Right lobe of liver (tissue), 4 donors: ENCODE measurements at regions not wholly inside any gene's neighbourhood (a gene's known extent, or its start where the extent isn't known, plus 50 kb on each side); places are given as distances from the start of the nearest gene placed in this dataset.

Source experiments
- POLR2A ChIP-seq: fragments of 450-650 bp; IDR thresholded peaks from one replicate; pipeline ENCODE4 v1.6.1; 2017; ENCODE audit warnings: antibody characterized with exemption, mild to moderate bottlenecking
- TF ChIP-seq, protein P1 (sequence below), 4 donors: fragments of 200-600 bp in 3 of 4; fragments of 450-650 bp in 1 of 4; IDR thresholded peaks; one replicate each; pipeline versions ENCODE4 v1.5.1 to v1.8.0; 2016 to 2022; ENCODE audit warnings: antibody characterized with exemption in 4 of 4, mild to moderate bottlenecking in 2 of 4
- donor health status: DM: no; HTN: no; CAD: no.
- donor health status: DM: no; HTN: no; CAD: no.
- donor health status: DM: no; HTN: yes; CAD: no.

DNA sequence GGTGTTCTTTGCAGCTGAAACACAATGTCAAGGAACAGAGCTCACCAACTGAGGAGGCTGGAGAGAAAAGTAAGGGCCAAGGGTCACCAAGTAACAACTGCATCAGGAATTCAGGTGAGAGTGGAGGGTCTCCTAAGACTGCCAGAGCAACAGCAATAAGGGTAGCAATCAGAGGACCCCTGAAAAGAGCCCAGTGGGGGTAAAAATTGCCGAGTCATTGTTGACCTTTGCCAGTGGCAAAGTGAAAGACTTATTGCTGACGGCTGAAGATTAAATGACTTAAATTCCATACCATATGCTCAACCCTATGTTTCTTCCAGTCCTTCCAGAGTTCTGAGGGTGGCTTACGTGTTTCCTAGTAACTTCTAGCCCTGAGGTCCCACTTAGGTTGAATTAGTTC is 51.9 kb upstream of the ARHGAP42 start:
- TF ChIP-seq, protein P1, sequence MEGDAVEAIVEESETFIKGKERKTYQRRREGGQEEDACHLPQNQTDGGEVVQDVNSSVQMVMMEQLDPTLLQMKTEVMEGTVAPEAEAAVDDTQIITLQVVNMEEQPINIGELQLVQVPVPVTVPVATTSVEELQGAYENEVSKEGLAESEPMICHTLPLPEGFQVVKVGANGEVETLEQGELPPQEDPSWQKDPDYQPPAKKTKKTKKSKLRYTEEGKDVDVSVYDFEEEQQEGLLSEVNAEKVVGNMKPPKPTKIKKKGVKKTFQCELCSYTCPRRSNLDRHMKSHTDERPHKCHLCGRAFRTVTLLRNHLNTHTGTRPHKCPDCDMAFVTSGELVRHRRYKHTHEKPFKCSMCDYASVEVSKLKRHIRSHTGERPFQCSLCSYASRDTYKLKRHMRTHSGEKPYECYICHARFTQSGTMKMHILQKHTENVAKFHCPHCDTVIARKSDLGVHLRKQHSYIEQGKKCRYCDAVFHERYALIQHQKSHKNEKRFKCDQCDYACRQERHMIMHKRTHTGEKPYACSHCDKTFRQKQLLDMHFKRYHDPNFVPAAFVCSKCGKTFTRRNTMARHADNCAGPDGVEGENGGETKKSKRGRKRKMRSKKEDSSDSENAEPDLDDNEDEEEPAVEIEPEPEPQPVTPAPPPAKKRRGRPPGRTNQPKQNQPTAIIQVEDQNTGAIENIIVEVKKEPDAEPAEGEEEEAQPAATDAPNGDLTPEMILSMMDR (IDR thresholded peaks at IDR 0.05), result no peak
- TF ChIP-seq POLR2A, result no peak
